ENCODE measurements at regions not wholly inside any gene's neighbourhood (a gene's known extent, or its start where the extent isn't known, plus 50 kb on each side); places are given as distances from the start of the nearest gene placed in this dataset.

DNA sequence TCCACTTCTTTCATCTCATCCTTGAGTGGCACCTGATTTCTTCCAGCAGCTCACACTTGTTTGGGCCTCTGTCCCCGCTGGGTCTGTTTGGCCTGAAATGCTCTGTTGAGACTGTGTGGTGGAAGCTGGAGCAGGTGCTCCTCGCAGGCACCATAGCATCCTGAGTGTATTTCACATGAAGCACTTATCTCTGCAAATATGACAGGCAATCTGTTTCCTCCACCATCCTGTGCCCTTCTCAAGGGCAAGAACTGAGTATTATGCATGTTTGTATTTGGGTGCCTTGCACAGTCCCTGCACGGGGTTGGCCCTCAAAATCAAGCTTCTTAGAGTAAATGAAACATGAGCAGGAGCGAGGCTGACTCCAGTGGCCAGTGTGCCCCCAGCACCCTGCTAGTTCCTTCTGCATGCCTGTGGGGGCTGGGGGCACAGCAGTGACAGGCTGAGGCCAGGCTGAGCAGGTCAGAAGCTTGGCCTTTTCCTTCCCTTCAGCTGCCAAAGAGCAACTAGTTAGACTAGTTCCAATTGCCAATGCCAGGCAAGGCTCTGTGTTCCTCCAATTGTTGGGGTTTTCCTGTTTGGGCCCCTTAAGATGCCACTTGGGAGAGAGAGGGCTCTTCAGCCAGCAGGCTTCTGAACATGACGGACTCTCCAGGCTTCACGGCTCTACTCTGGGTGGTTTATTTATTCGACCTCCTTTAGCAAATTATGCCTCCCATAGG is 129.6 kb upstream of the ATP1A1 start:
- TF ChIP-seq CTCF (IDR thresholded peaks at IDR 0.05 in 4 of 5, conservative IDR thresholded peaks at IDR 0.05 in 1 of 5) (no peak), POLR2A (IDR thresholded peaks at IDR 0.05) (no peak)
